ENCODE measurements at regions not wholly inside any gene's neighbourhood (a gene's known extent, or its start where the extent isn't known, plus 50 kb on each side); places are given as distances from the start of the nearest gene placed in this dataset.

- Mint-ChIP-seq H3K27ac (no peak overlapping the region), H3K4me3 (no peak overlapping the region), H3K36me3 (ENCODE audit: low read depth) (no peaks in the 10 kb centered on the region), H3K27me3 (no peaks in the 10 kb centered on the region), H3K4me1 (ENCODE audit: low read depth) (peaks cover 17% of the 10 kb centered on the region), H3K9me3 (no peaks in the 10 kb centered on the region)
- Histone ChIP-seq H3K27ac (ENCODE audit: low read depth in 1 of 2, low read length in 2 of 2) (no peak overlapping the region), H3K27me3 (ENCODE audit: control insufficient read depth in 1 of 2, insufficient read depth in 2 of 2, low read length in 2 of 2) (no peaks in the 10 kb centered on the region), H3K4me1 (ENCODE audit: insufficient read depth, low read length) (peaks cover 26% of the 10 kb centered on the region), H3K9me3 (ENCODE audit: control insufficient read depth in 1 of 2, insufficient read depth in 1 of 2, low read length in 2 of 2) (no peaks in the 10 kb centered on the region), H3K36me3 (ENCODE audit: insufficient read depth, low read length) (no peaks in the 10 kb centered on the region), H3K4me3 (ENCODE audit: low read length) (no peak overlapping the region)
- POLR2A ChIA-PET = no interaction called here
- DNase-seq (no peak), ATAC-seq (ENCODE audit: poor library complexity) (no peak)
- CTCF ChIA-PET = no interaction called here
- intact Hi-C loops (cut with DNase I, micrococcal nuclease) = no loop called here
- TF ChIP-seq CTCF (IDR thresholded peaks at IDR 0.05) = no peak
Observed at GRCh38 chr1:10912441-10912840, 100.0 kb upstream of the TARDBP start.

- Histone ChIP-seq H3K4me1 (ENCODE audit: insufficient read depth, low read length) (peaks cover 39% of the 10 kb centered on the region), H3K4me3 (ENCODE audit: low read length) (no peak overlapping the region), H3K36me3 (ENCODE audit: insufficient read depth, low read length) (no peaks in the 10 kb centered on the region), H3K27me3 (ENCODE audit: control insufficient read depth in 1 of 2, insufficient read depth in 2 of 2, low read length in 2 of 2) (no peaks in the 10 kb centered on the region), H3K9me3 (ENCODE audit: control insufficient read depth in 1 of 2, insufficient read depth in 1 of 2, low read length in 2 of 2) (no peaks in the 10 kb centered on the region), H3K27ac (ENCODE audit: low read depth in 1 of 2, low read length in 2 of 2) (no peak overlapping the region)
- ATAC-seq (ENCODE audit: poor library complexity) (no peak), DNase-seq (no peak)
- no peak overlapping the region for H3K4me3 Mint-ChIP-seq
- no peak overlapping the region for H3K27ac Mint-ChIP-seq
- ChIA-PET POLR2A (interaction anchor here (0.5 to 0.7 kb wide), 2 partner anchors 11 to 390 kb away, joined by 3 read pairs; no protein-coding TSS in a partner anchor), CTCF (no interaction called here)
- TF ChIP-seq CTCF (IDR thresholded peaks at IDR 0.05) = no peak
- intact Hi-C loops (cut with DNase I, micrococcal nuclease) = no loop called here
- no peaks in the 10 kb centered on the region for H3K36me3 Mint-ChIP-seq (ENCODE audit: low read depth)
- peaks cover 29% of the 10 kb centered on the region for H3K4me1 Mint-ChIP-seq (ENCODE audit: low read depth)
- peaks cover 7% of the 10 kb centered on the region for H3K27me3 Mint-ChIP-seq
- no peaks in the 10 kb centered on the region for H3K9me3 Mint-ChIP-seq
Observed at GRCh38 chr1:10914056-10914455, 98.4 kb upstream of the TARDBP start.

GRCh38 chr1:10915594-10915993 is 96.9 kb upstream of the TARDBP start:
- H3K4me1 Mint-ChIP-seq (ENCODE audit: low read depth) = peaks cover 29% of the 10 kb centered on the region
- intact Hi-C loops (cut with DNase I, micrococcal nuclease) = no loop called here

More at GRCh38 chr1:10915594-10915993, 96.9 kb upstream of the TARDBP start:
- DNase-seq (no peak), ATAC-seq (ENCODE audit: poor library complexity) (no peak)
- Histone ChIP-seq H3K27ac (ENCODE audit: low read depth in 1 of 2, low read length in 2 of 2) (no peak overlapping the region), H3K4me3 (ENCODE audit: low read length) (no peak overlapping the region), H3K9me3 (ENCODE audit: control insufficient read depth in 1 of 2, insufficient read depth in 1 of 2, low read length in 2 of 2) (no peaks in the 10 kb centered on the region), H3K27me3 (ENCODE audit: control insufficient read depth in 1 of 2, insufficient read depth in 2 of 2, low read length in 2 of 2) (no peaks in the 10 kb centered on the region), H3K36me3 (ENCODE audit: insufficient read depth, low read length) (no peaks in the 10 kb centered on the region), H3K4me1 (ENCODE audit: insufficient read depth, low read length) (peaks cover 33% of the 10 kb centered on the region)
- Mint-ChIP-seq H3K9me3 (no peaks in the 10 kb centered on the region), H3K27me3 (peaks cover 7% of the 10 kb centered on the region), H3K4me3 (no peak overlapping the region), H3K36me3 (ENCODE audit: low read depth) (no peaks in the 10 kb centered on the region), H3K27ac (no peak overlapping the region)
- POLR2A ChIA-PET = no interaction called here
- TF ChIP-seq CTCF (IDR thresholded peaks at IDR 0.05) = no peak
- CTCF ChIA-PET = no interaction called here

All from CD4-positive, alpha-beta T cell (primary cell).